Endothelial cell of umbilical vein (primary cell): ENCODE measurements at regions not wholly inside any gene's neighbourhood (a gene's known extent, or its start where the extent isn't known, plus 50 kb on each side); places are given as distances from the start of the nearest gene placed in this dataset.

Experiments used
- BruUV-seq: library from RNA; stranded (reverse); fragments of 400-500 nt; replicated peaks from 2 replicates; lab custom pipeline; 2021; lab: Mats Ljungman, UMichigan
- CTCF ChIA-PET: fragments of 300-600, 350-600 bp; sonication (Branson Sonifier 250); formaldehyde crosslinking; loops from one replicate; lab custom pipeline; 2021; ENCODE audit warnings: antibody characterized with exemption, inconsistent platforms; lab: Charles Lee
- POLR2A ChIA-PET: fragments of 300-600, 350-600 bp; sonication (Branson Sonifier 250); formaldehyde crosslinking; loops from one replicate; lab custom pipeline; 2021; ENCODE audit warnings: antibody characterized with exemption, inconsistent platforms; lab: Charles Lee
- DNase-seq: peaks from one replicate; pipeline ENCODE4 v3.0.0-alpha.2; 2011; ENCODE audit warnings: low read depth, low spot score
- FAIRE-seq: peaks from 2 replicates; lab custom pipeline; 2011; peaks lifted over from hg19 to GRCh38; lab: Jason Lieb, UNC
- H2AFZ ChIP-seq: 2 replicates; pipeline ENCODE4 v1.6.0; 2012; ENCODE audit warnings: low read depth, low read length, control low read depth, inconsistent platforms
- H3K27ac ChIP-seq: 2 replicates; pipeline ENCODE4 v1.5.1; 2011; ENCODE audit warnings: low read depth, mild to moderate bottlenecking, control low read depth, low read length, moderate library complexity; ENCODE audit not compliant: insufficient read depth
- H3K27me3 ChIP-seq, 2 experiments: 2 replicates each; pipeline versions ENCODE4 v1.6.0 to v1.6.1; 2011; ENCODE audit warnings: low read length in 2 of 2, mixed read lengths in 1 of 2; ENCODE audit not compliant: control insufficient read depth in 2 of 2, insufficient read depth in 2 of 2
- H3K36me3 ChIP-seq, 2 experiments: 2 replicates in 1 of 2; 3 replicates in 1 of 2; pipeline ENCODE4 v1.5.1; 2011; ENCODE audit warnings: low read length in 2 of 2, mild to moderate bottlenecking in 1 of 2, moderate library complexity in 1 of 2; ENCODE audit not compliant: control insufficient read depth in 2 of 2, insufficient read depth in 2 of 2; ENCODE audit errors: extremely low read depth in 1 of 2
- H3K4me1 ChIP-seq: 3 replicates; pipeline ENCODE4 v1.5.1; 2011; ENCODE audit warnings: mild to moderate bottlenecking, low read length; ENCODE audit not compliant: control insufficient read depth, insufficient read depth; ENCODE audit errors: extremely low read depth
- H3K4me2 ChIP-seq: 2 replicates; pipeline ENCODE4 v1.6.1; 2011; ENCODE audit warnings: low read length, control low read depth, mixed read lengths; ENCODE audit not compliant: insufficient read depth
- H3K4me3 ChIP-seq, 3 experiments: fragments of 200-600 bp in 1 of 3; sonication (generic), shearing (Covaris generic) in 1 of 3; replicated peaks in 1 of 3; 2 replicates each; pipeline ENCODE4 v1.5.1; 2011 to 2016; ENCODE audit warnings: control low read depth in 3 of 3, low read length in 3 of 3, mild to moderate bottlenecking in 2 of 3, inconsistent platforms in 1 of 3, low read depth in 1 of 3, moderate library complexity in 1 of 3; ENCODE audit not compliant: insufficient read depth in 1 of 3
- H3K79me2 ChIP-seq: 2 replicates; pipeline ENCODE4 v1.6.0; 2012; ENCODE audit warnings: low read length, inconsistent platforms; ENCODE audit not compliant: control insufficient read depth, insufficient read depth
- H3K9ac ChIP-seq: replicated peaks from 2 replicates; pipeline ENCODE3; 2011; ENCODE audit warnings: low read length, control low read depth; ENCODE audit not compliant: insufficient read depth; ENCODE audit errors: extremely low read depth
- H3K9me1 ChIP-seq: replicated peaks from 3 replicates; pipeline ENCODE4 v1.6.0; 2011; ENCODE audit warnings: mild to moderate bottlenecking, low read length; ENCODE audit not compliant: control insufficient read depth, insufficient read depth; ENCODE audit errors: extremely low read depth
- H3K9me3 ChIP-seq: replicated peaks from 2 replicates; pipeline ENCODE4 v1.5.1; 2012; ENCODE audit warnings: low read length, inconsistent platforms; ENCODE audit not compliant: control insufficient read depth, insufficient read depth
- H4K20me1 ChIP-seq: replicated peaks from 2 replicates; pipeline ENCODE3; 2011; ENCODE audit warnings: mild to moderate bottlenecking, low read length; ENCODE audit not compliant: control insufficient read depth, insufficient read depth; ENCODE audit errors: extremely low read depth
- CTCF ChIP-seq, 2 donors: IDR thresholded peaks; 1 replicate in 1 of 2; 2 replicates in 1 of 2; pipeline ENCODE4 v1.5.1; 2011; ENCODE audit warnings: low read length in 2 of 2, mild to moderate bottlenecking in 2 of 2, moderate library complexity in 2 of 2, control low read depth in 1 of 2, inconsistent platforms in 1 of 2, low read depth in 1 of 2; ENCODE audit not compliant: insufficient read depth in 1 of 2; ENCODE audit errors: extremely low read depth in 1 of 2
- EZH2 ChIP-seq: IDR thresholded peaks from 2 replicates; pipeline ENCODE4 v1.6.1; 2012; ENCODE audit warnings: borderline replicate concordance, low read depth, mild to moderate bottlenecking, moderate library complexity, low read length, inconsistent platforms; ENCODE audit not compliant: severe bottlenecking
- FOS ChIP-seq: IDR thresholded peaks from 2 replicates; pipeline ENCODE4 v1.6.1; 2011; ENCODE audit warnings: mild to moderate bottlenecking, low read length, moderate library complexity, borderline replicate concordance; ENCODE audit not compliant: insufficient read depth
- GATA2 ChIP-seq: IDR thresholded peaks from 2 replicates; pipeline ENCODE4 v1.7.0; 2011; ENCODE audit warnings: low read depth, mild to moderate bottlenecking, moderate library complexity, mixed read lengths, low read length; ENCODE audit not compliant: insufficient read length, insufficient read depth
- JUN ChIP-seq: IDR thresholded peaks from 2 replicates; pipeline ENCODE4 v1.6.1; 2011; ENCODE audit warnings: borderline replicate concordance, low read depth; ENCODE audit not compliant: insufficient read length, insufficient read depth
- MYC ChIP-seq: IDR thresholded peaks from one replicate; pipeline ENCODE4 v1.6.1; 2011; ENCODE audit warnings: mild to moderate bottlenecking, low read depth, low read length
- POLR2A ChIP-seq: IDR thresholded peaks from 2 replicates; pipeline ENCODE4 v1.6.1; 2012; ENCODE audit warnings: low read depth, mild to moderate bottlenecking, control low read depth, low read length
- POLR2AphosphoS5 ChIP-seq: IDR thresholded peaks from 2 replicates; pipeline ENCODE4 v1.6.1; 2012; ENCODE audit warnings: low read depth, mild to moderate bottlenecking, control low read depth, low read length, moderate library complexity; ENCODE audit not compliant: insufficient read depth
- dilution Hi-C: fragments of 300-500 bp; cut with MboI; formaldehyde crosslinking; loops from one replicate; pipeline ENCODE4 v1.15.0; 2019; ENCODE audit warnings: low sequenced_read_pairs; ENCODE audit not compliant: extremely low pct_ligation_motif_present
- intact Hi-C: fragments of 100-400 bp; cut with micrococcal nuclease; formaldehyde crosslinking; loops from one replicate; pipeline ENCODE4 v1.10.0; 2022
- TF ChIP-seq, protein P1 (sequence below): IDR thresholded peaks from 2 replicates; pipeline ENCODE4 v1.6.1; 2011; ENCODE audit not compliant: insufficient read depth, insufficient read length

GRCh38 chr7:142412551-142413193, 154.8 kb upstream of the PRSS58 start:
- dilution Hi-C loops: no loop called here
- Histone ChIP-seq H3K9ac (no peak overlapping the region), H3K27me3 (peaks cover 0 to 2% of the 10 kb centered on the region in 2 experiments), H3K9me3 (no peaks in the 10 kb centered on the region), H3K4me3 (no peak overlapping the region), H3K4me1 (no peaks in the 10 kb centered on the region), H3K36me3 (no peaks in the 10 kb centered on the region), H2AFZ (peak overlapping the region; percentile 20), H3K27ac (no peak overlapping the region), H3K79me2 (no peaks in the 10 kb centered on the region), H3K4me2 (no peak overlapping the region), H4K20me1 (no peaks in the 10 kb centered on the region), H3K9me1 (no peaks in the 10 kb centered on the region)
- DNase-seq (peak; percentile 50), FAIRE-seq (peak; percentile 93)
- intact Hi-C loops: loop anchor here (5.0 kb wide), 1 partner anchor 70 kb away; no protein-coding TSS in a partner anchor
- CTCF ChIA-PET: interaction anchor here (0.8 to 4.5 kb wide), 16 partner anchors 9 to 371 kb away, joined by 3 to 15 read pairs (median 4); no protein-coding TSS in a partner anchor
- no TSS peak for BruUV-seq
- TF ChIP-seq CTCF (IDR thresholded peaks at IDR 0.05; ENCODE audit: extremely low read depth in 1 of 2, insufficient read depth in 1 of 2, low read depth in 1 of 2, low read length in 2 of 2): peak; percentile 69 to 86
- TF ChIP-seq POLR2AphosphoS5: no peak
- TF ChIP-seq GATA2: no peak
- POLR2A ChIA-PET: no interaction called here

DNA sequence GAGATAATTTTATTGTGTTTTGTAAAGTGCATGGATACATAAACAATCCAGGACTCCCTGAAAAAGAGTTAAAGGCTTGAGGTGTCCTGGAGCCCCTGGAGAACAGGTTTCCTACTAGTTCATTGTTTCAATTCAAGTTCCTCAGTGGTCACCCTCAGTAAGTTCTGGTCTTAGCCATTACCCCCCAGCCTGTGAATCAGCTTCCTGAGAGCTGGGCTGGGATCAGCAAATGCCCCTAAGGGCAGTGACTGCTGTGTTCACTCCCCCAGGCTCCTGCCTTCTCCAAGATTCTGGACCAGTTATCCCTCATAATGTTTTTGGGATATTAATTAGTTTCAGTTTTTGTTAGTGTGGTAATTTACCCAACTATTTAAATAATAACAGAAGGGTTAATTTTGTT, 151.6 kb upstream of the PRSS58 start:
- POLR2A ChIA-PET: no interaction called here
- Histone ChIP-seq H3K9me3 (no peaks in the 10 kb centered on the region), H3K27me3 (peaks cover 0 to 2% of the 10 kb centered on the region in 2 experiments), H3K4me2 (no peak overlapping the region), H3K9me1 (no peaks in the 10 kb centered on the region), H3K9ac (no peak overlapping the region), H2AFZ (no peak overlapping the region), H4K20me1 (no peaks in the 10 kb centered on the region), H3K36me3 (no peaks in the 10 kb centered on the region), H3K4me3 (no peak overlapping the region), H3K27ac (no peak overlapping the region), H3K4me1 (no peaks in the 10 kb centered on the region), H3K79me2 (no peaks in the 10 kb centered on the region)
- CTCF ChIA-PET: interaction anchor here (1.7 kb wide), 1 partner anchor 806 kb away, joined by 4 read pairs; no protein-coding TSS in a partner anchor
- TF ChIP-seq MYC (no peak), EZH2 (no peak), GATA2 (no peak), FOS (no peak), CTCF (IDR thresholded peaks at IDR 0.05; ENCODE audit: extremely low read depth in 1 of 2, insufficient read depth in 1 of 2, low read depth in 1 of 2, low read length in 2 of 2) (no peak), POLR2A (no peak), POLR2AphosphoS5 (no peak), JUN (no peak)
- TF ChIP-seq, protein P1, sequence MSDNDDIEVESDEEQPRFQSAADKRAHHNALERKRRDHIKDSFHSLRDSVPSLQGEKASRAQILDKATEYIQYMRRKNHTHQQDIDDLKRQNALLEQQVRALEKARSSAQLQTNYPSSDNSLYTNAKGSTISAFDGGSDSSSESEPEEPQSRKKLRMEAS: no peak
- BruUV-seq: no TSS peak
- dilution Hi-C loops (no loop called here), intact Hi-C loops (no loop called here)
- FAIRE-seq: no peak
- no peak for DNase-seq
